ENCODE measurements at regions not wholly inside any gene's neighbourhood (a gene's known extent, or its start where the extent isn't known, plus 50 kb on each side); places are given as distances from the start of the nearest gene placed in this dataset.
"Not testable (repeated sequence)": the region's sequence is repeated elsewhere in the genome, so short reads cannot be mapped to it uniquely, and the experiment has no call there.

GRCh38 chr7:123273185-123273584 lies 73.4 kb upstream of the SLC13A1 start:
- H3K36me3 ChIP-seq = no peaks in the 10 kb centered on the region
- H3K4me1 ChIP-seq = no peaks in the 10 kb centered on the region
- H3K27me3 ChIP-seq = no peaks in the 10 kb centered on the region
- H4K20me1 ChIP-seq = no peaks in the 10 kb centered on the region
- no peak overlapping the region for H3K27ac ChIP-seq
- no peak overlapping the region for H3K9ac ChIP-seq
- no peak overlapping the region for H3K4me2 ChIP-seq
- TF ChIP-seq Cebpa-rat (IDR thresholded peaks at IDR 0.05) = no peak
- no peak overlapping the region for H3K4me3 ChIP-seq
- H3K9me3 ChIP-seq (replicated peaks in 1 of 11) = no peaks in the 10 kb centered on the region

DNA sequence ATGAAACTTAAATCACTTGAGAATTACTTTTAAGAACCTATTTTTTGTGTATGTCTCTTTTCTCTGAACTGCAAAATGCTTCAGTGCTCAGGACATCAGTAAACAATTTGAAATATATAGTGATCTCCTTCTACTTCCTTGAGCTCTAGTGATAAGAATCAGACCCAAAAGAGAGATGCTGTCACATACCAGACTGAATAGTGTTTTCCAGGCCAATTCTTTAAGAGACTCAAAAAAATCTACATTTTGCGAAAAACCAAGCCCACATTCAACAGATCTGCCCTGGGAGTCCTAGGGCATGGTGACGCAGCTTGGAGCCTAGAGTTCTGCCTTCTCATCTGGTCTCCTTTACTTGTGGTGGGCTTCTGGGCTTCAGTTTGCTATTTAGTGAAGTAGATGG lies 72.1 kb upstream of the SLC13A1 start:
- TF ChIP-seq Cebpa-rat (IDR thresholded peaks at IDR 0.05) = no peak
- no peak overlapping the region for H3K4me3 ChIP-seq
- no peak overlapping the region for H3K9ac ChIP-seq
- H3K9me3 ChIP-seq (replicated peaks in 1 of 11) = no peaks in the 10 kb centered on the region
- no peaks in the 10 kb centered on the region for H3K4me1 ChIP-seq
- no peaks in the 10 kb centered on the region for H4K20me1 ChIP-seq
- H3K36me3 ChIP-seq = no peaks in the 10 kb centered on the region
- H3K27ac ChIP-seq = no peak overlapping the region
- H3K27me3 ChIP-seq = no peaks in the 10 kb centered on the region
- H3K4me2 ChIP-seq = no peak overlapping the region

DNA sequence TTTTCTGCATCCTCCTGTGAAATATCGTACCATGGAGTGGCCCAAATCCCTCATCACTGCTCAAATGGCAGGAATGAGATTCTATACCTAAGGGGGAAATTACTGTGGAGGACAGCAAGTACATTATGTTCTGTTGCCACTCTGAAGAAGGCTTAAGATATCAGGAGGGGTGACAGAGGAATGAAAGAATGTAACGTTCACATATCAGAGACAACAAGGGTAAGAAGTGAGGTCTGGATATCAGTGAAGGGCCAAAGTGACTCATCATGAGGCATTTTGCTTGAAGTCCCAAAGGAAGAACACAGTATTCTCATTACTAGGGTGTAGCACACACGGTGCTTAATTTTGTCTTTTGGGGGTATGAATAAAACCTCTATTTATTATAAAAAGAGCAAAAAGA lies 71.5 kb upstream of the SLC13A1 start:
- Histone ChIP-seq H3K9me3 (replicated peaks in 1 of 11) (no peaks in the 10 kb centered on the region), H3K36me3 (no peaks in the 10 kb centered on the region), H3K27ac (no peak overlapping the region), H3K27me3 (no peaks in the 10 kb centered on the region), H3K9ac (no peak overlapping the region), H3K4me1 (no peaks in the 10 kb centered on the region), H4K20me1 (no peaks in the 10 kb centered on the region), H3K4me3 (no peak overlapping the region), H3K4me2 (no peak overlapping the region)
- no peak for TF ChIP-seq Cebpa-rat (IDR thresholded peaks at IDR 0.05)

DNA sequence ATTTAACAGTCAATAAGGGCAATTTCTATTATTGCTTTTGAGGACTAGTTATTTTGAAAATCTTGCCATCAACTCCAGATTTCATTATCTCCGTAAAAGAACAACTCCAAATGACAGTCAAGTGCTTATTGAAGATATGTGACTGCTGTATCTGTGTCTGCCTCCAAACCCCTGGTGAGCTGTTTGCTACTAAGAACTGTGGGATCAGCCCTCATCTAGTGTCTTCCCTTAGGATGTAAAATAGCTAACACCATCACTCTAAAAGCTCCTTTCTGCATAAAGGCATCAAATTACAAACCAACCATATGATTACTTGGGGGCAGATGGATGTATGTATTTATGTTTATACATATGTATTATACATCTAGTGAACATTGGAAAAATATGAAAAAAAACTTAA lies 70.8 kb upstream of the SLC13A1 start:
- Histone ChIP-seq H3K9me3 (replicated peaks in 1 of 11) (no peaks in the 10 kb centered on the region), H3K4me2 (no peak overlapping the region), H3K4me1 (no peaks in the 10 kb centered on the region), H3K27me3 (no peaks in the 10 kb centered on the region), H3K4me3 (no peak overlapping the region), H4K20me1 (no peaks in the 10 kb centered on the region), H3K36me3 (no peaks in the 10 kb centered on the region), H3K9ac (no peak overlapping the region), H3K27ac (no peak overlapping the region)
- TF ChIP-seq Cebpa-rat (IDR thresholded peaks at IDR 0.05) = no peak

GRCh38 chr7:123265853-123266252 lies 66.1 kb upstream of the SLC13A1 start:
- Histone ChIP-seq H3K36me3 (no peaks in the 10 kb centered on the region), H4K20me1 (no peaks in the 10 kb centered on the region), H3K4me3 (no peak overlapping the region), H3K9ac (no peak overlapping the region), H3K27ac (no peak overlapping the region), H3K27me3 (no peaks in the 10 kb centered on the region), H3K4me2 (no peak overlapping the region), H3K9me3 (replicated peaks in 1 of 11) (no peaks in the 10 kb centered on the region; a peak in 1 of 22 replicates), H3K4me1 (no peaks in the 10 kb centered on the region)
- no peak for TF ChIP-seq Cebpa-rat (IDR thresholded peaks at IDR 0.05)

DNA sequence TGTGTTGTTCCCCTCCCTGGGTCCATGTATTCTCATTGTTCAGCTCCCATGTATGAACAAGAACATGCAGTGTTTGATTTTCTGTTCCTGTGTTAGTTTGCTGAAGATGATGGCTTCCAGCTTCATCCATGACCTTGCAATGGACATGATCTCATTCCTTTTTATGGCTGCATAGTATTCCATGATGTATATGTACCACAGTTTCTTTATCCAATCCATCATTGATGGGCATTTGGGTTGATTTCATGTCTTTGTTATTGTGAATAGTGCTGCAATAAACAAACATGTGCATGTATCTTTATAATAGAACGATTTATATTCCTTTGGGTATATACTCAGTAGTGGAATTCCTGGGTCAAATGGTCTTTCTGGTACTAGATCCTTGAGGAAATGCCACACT lies 65.1 kb upstream of the SLC13A1 start:
- H3K4me2 ChIP-seq; H3K9ac ChIP-seq; H3K4me3 ChIP-seq; H4K20me1 ChIP-seq; H3K27me3 ChIP-seq; H3K36me3 ChIP-seq; H3K27ac ChIP-seq; H3K4me1 ChIP-seq; H3K9me3 ChIP-seq (replicated peaks in 1 of 11): not testable (repeated sequence)

- Histone ChIP-seq H4K20me1 (no peaks in the 10 kb centered on the region), H3K27me3 (no peaks in the 10 kb centered on the region), H3K4me1 (no peaks in the 10 kb centered on the region), H3K9ac (no peak overlapping the region), H3K27ac (no peak overlapping the region), H3K36me3 (no peaks in the 10 kb centered on the region), H3K4me2 (no peak overlapping the region), H3K4me3 (no peak overlapping the region), H3K9me3 (replicated peaks in 1 of 11) (no peaks in the 10 kb centered on the region; a peak in 1 of 22 replicates)
- TF ChIP-seq Cebpa-rat (IDR thresholded peaks at IDR 0.05) = no peak
These were observed 60.7 kb upstream of the SLC13A1 start for GRCh38 chr7:123260428-123260960.

DNA sequence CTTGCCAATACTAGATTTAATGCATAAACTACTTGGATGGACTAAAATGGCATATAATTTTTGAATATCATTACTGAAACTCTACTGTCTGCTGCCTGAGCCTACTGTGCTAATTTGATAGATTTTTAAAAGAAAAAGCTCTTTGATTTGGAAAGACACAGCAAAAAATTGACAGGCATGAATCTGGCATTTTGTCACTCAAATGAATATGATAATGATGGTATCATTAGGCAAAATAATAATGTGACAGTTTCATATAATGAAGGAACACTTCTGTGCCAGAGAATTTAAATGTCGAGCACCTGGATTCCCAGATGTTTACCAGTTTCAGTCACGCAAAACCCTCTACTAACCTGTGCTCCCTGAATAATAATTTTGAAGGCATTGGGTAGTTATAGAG lies 60.0 kb upstream of the SLC13A1 start:
- Histone ChIP-seq H3K4me2 (no peak overlapping the region), H3K9ac (no peak overlapping the region), H3K36me3 (no peaks in the 10 kb centered on the region), H4K20me1 (no peaks in the 10 kb centered on the region), H3K27me3 (no peaks in the 10 kb centered on the region), H3K27ac (no peak overlapping the region), H3K4me1 (no peaks in the 10 kb centered on the region), H3K9me3 (replicated peaks in 1 of 11) (no peaks in the 10 kb centered on the region), H3K4me3 (no peak overlapping the region)
- TF ChIP-seq Cebpa-rat (IDR thresholded peaks at IDR 0.05) = no peak
